ENCODE measurements at regions not wholly inside any gene's neighbourhood (a gene's known extent, or its start where the extent isn't known, plus 50 kb on each side); places are given as distances from the start of the nearest gene placed in this dataset.

DNA sequence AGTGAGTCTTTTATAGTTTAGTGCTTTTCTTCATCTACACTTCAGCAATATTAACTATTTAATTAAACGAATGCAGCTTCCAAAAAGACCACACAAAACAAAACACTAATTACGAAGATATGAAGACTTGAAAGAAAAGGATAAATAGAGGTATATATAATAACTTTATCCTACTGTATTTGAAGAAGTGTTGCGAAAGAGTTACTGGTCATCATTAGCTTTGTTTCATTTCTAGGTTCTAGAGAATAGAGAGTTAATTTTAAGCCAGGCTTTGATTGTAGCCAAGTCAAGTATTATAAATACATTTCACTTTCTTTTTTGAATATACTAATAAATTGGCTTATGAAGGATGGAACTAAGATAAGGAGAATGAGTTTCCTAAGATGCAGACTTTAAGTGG is 416.8 kb upstream of the GBE1 start:
- TF ChIP-seq, protein P1, sequence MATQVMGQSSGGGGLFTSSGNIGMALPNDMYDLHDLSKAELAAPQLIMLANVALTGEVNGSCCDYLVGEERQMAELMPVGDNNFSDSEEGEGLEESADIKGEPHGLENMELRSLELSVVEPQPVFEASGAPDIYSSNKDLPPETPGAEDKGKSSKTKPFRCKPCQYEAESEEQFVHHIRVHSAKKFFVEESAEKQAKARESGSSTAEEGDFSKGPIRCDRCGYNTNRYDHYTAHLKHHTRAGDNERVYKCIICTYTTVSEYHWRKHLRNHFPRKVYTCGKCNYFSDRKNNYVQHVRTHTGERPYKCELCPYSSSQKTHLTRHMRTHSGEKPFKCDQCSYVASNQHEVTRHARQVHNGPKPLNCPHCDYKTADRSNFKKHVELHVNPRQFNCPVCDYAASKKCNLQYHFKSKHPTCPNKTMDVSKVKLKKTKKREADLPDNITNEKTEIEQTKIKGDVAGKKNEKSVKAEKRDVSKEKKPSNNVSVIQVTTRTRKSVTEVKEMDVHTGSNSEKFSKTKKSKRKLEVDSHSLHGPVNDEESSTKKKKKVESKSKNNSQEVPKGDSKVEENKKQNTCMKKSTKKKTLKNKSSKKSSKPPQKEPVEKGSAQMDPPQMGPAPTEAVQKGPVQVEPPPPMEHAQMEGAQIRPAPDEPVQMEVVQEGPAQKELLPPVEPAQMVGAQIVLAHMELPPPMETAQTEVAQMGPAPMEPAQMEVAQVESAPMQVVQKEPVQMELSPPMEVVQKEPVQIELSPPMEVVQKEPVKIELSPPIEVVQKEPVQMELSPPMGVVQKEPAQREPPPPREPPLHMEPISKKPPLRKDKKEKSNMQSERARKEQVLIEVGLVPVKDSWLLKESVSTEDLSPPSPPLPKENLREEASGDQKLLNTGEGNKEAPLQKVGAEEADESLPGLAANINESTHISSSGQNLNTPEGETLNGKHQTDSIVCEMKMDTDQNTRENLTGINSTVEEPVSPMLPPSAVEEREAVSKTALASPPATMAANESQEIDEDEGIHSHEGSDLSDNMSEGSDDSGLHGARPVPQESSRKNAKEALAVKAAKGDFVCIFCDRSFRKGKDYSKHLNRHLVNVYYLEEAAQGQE (IDR thresholded peaks at IDR 0.05; ENCODE audit: insufficient read depth in 1 of 2, low read depth in 2 of 2, low read length in 2 of 2), result no peak
- TF ChIP-seq FOXP2 (optimal IDR thresholded peaks at IDR 0.05; ENCODE audit: borderline replicate concordance, extremely low read depth, extremely low read length, insufficient read depth), result no peak
- TF ChIP-seq SIN3A (IDR thresholded peaks at IDR 0.05; ENCODE audit: borderline replicate concordance, insufficient read depth, low read length), result no peak
- TF ChIP-seq TAF1 (IDR thresholded peaks at IDR 0.05; ENCODE audit: borderline replicate concordance, insufficient read depth, low read length), result no peak
- no peak for TF ChIP-seq POLR2AphosphoS5 (IDR thresholded peaks at IDR 0.05; ENCODE audit: low read depth, low read length)

DNA sequence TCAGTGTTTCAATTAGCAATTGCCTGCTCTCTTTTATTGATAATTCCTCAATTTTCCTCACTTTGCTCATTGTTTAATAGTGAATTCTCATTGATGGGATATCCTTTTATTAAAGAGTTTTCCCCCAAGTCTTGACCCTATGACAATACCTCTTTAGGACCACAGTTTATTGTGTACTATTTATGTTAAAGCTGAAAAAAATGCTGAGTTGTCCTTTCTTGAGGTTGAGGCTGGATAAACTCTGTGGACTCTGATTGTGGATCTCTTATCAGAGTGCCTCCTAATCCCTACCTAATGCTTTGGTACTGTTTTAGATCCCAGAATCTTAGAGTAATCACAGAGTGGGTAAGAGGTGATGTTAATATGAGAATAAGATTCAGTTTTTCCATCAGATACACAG is 416.3 kb upstream of the GBE1 start:
- TF ChIP-seq SIN3A (IDR thresholded peaks at IDR 0.05; ENCODE audit: borderline replicate concordance, insufficient read depth, low read length) (no peak), POLR2AphosphoS5 (IDR thresholded peaks at IDR 0.05; ENCODE audit: low read depth, low read length) (no peak), FOXP2 (optimal IDR thresholded peaks at IDR 0.05; ENCODE audit: borderline replicate concordance, extremely low read depth, extremely low read length, insufficient read depth) (no peak), TAF1 (IDR thresholded peaks at IDR 0.05; ENCODE audit: borderline replicate concordance, insufficient read depth, low read length) (no peak)
- TF ChIP-seq, protein P1 (IDR thresholded peaks at IDR 0.05; ENCODE audit: insufficient read depth in 1 of 2, low read depth in 2 of 2, low read length in 2 of 2), result no peak

DNA sequence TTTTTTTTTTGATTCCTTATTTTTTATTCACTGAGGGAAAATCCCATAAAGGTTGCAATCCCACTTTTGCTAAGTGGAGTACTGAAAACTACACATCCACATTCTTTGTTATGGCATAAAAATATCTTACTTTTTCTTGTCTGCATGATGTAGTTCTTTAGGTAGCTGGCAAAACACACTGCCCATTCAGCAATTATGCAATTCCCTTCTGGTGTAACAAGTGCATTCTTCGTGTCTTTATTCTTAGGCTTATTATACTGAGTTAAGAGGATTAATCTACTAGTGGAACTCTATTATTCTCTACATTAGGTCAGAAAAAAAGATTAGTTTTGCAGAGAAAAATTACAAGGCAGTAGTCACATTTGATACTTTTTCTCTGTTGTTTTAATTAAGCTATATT is 403.8 kb upstream of the GBE1 start:
- TF ChIP-seq FOXP2 (optimal IDR thresholded peaks at IDR 0.05; ENCODE audit: borderline replicate concordance, extremely low read depth, extremely low read length, insufficient read depth), result no peak
- TF ChIP-seq, protein P1 (IDR thresholded peaks at IDR 0.05; ENCODE audit: insufficient read depth in 1 of 2, low read depth in 2 of 2, low read length in 2 of 2), result no peak
- TF ChIP-seq TAF1 (IDR thresholded peaks at IDR 0.05; ENCODE audit: borderline replicate concordance, insufficient read depth, low read length), result no peak
- no peak for TF ChIP-seq SIN3A (IDR thresholded peaks at IDR 0.05; ENCODE audit: borderline replicate concordance, insufficient read depth, low read length)
- no peak for TF ChIP-seq POLR2AphosphoS5 (IDR thresholded peaks at IDR 0.05; ENCODE audit: low read depth, low read length)

- TF ChIP-seq POLR2AphosphoS5 (IDR thresholded peaks at IDR 0.05; ENCODE audit: low read depth, low read length) (no peak), SIN3A (IDR thresholded peaks at IDR 0.05; ENCODE audit: borderline replicate concordance, insufficient read depth, low read length) (no peak), TAF1 (IDR thresholded peaks at IDR 0.05; ENCODE audit: borderline replicate concordance, insufficient read depth, low read length) (no peak), FOXP2 (optimal IDR thresholded peaks at IDR 0.05; ENCODE audit: borderline replicate concordance, extremely low read depth, extremely low read length, insufficient read depth) (no peak)
- TF ChIP-seq, protein P1 (IDR thresholded peaks at IDR 0.05; ENCODE audit: insufficient read depth in 1 of 2, low read depth in 2 of 2, low read length in 2 of 2), result no peak
Measured at GRCh38 chr3:82163907-82164520, 402.6 kb upstream of the GBE1 start.
